ENCODE measurements at regions not wholly inside any gene's neighbourhood (a gene's known extent, or its start where the extent isn't known, plus 50 kb on each side); places are given as distances from the start of the nearest gene placed in this dataset.

- no peak for TF ChIP-seq CTCF (IDR thresholded peaks at IDR 0.05; ENCODE audit: low read depth, low read length)
- no peaks in the 10 kb centered on the region for H3K27me3 ChIP-seq
- H3K36me3 ChIP-seq, result no peaks in the 10 kb centered on the region
- H3K4me3 ChIP-seq (ENCODE audit: low read depth, low read length), result no peak overlapping the region
- H3K4me1 ChIP-seq, result no peaks in the 10 kb centered on the region
- no peak for DNase-seq
- H3K9me3 ChIP-seq, result no peaks in the 10 kb centered on the region
Measured at GRCh38 chr7:153476166-153476565, 576.0 kb upstream of the DPP6 start.

GRCh38 chr7:153496257-153496656 lies 555.9 kb upstream of the DPP6 start:
- Histone ChIP-seq H3K4me1 (no peaks in the 10 kb centered on the region), H3K36me3 (no peaks in the 10 kb centered on the region), H3K9me3 (no peaks in the 10 kb centered on the region), H3K27me3 (no peaks in the 10 kb centered on the region), H3K4me3 (ENCODE audit: low read depth, low read length) (no peak overlapping the region)
- no peak for DNase-seq
- TF ChIP-seq CTCF (IDR thresholded peaks at IDR 0.05; ENCODE audit: low read depth, low read length), result no peak

GRCh38 chr7:153503093-153503492 lies 549.1 kb upstream of the DPP6 start:
- no peaks in the 10 kb centered on the region for H3K4me1 ChIP-seq
- no peak overlapping the region for H3K4me3 ChIP-seq (ENCODE audit: low read depth, low read length)
- no peak for DNase-seq
- H3K9me3 ChIP-seq, result no peaks in the 10 kb centered on the region
- TF ChIP-seq CTCF (IDR thresholded peaks at IDR 0.05; ENCODE audit: low read depth, low read length), result no peak
- H3K27me3 ChIP-seq, result no peaks in the 10 kb centered on the region
- H3K36me3 ChIP-seq, result no peaks in the 10 kb centered on the region

GRCh38 chr7:153504288-153505075 lies 547.7 kb upstream of the DPP6 start:
- Histone ChIP-seq H3K4me1 (no peaks in the 10 kb centered on the region), H3K27me3 (no peaks in the 10 kb centered on the region), H3K9me3 (no peaks in the 10 kb centered on the region), H3K36me3 (no peaks in the 10 kb centered on the region), H3K4me3 (ENCODE audit: low read depth, low read length) (no peak overlapping the region)
- TF ChIP-seq CTCF (IDR thresholded peaks at IDR 0.05; ENCODE audit: low read depth, low read length), result no peak
- no peak for DNase-seq

GRCh38 chr7:153507885-153508284 lies 544.3 kb upstream of the DPP6 start:
- no peaks in the 10 kb centered on the region for H3K9me3 ChIP-seq
- H3K36me3 ChIP-seq, result no peaks in the 10 kb centered on the region
- no peak for DNase-seq
- H3K4me3 ChIP-seq (ENCODE audit: low read depth, low read length), result no peak overlapping the region
- H3K4me1 ChIP-seq, result no peaks in the 10 kb centered on the region
- no peak for TF ChIP-seq CTCF (IDR thresholded peaks at IDR 0.05; ENCODE audit: low read depth, low read length)
- no peaks in the 10 kb centered on the region for H3K27me3 ChIP-seq

- no peaks in the 10 kb centered on the region for H3K36me3 ChIP-seq
- no peaks in the 10 kb centered on the region for H3K4me1 ChIP-seq
- no peaks in the 10 kb centered on the region; the same call in 1 of the 2 replicates for H3K27me3 ChIP-seq
- no peak for TF ChIP-seq CTCF (IDR thresholded peaks at IDR 0.05; ENCODE audit: low read depth, low read length)
- no peak overlapping the region for H3K4me3 ChIP-seq (ENCODE audit: low read depth, low read length)
- H3K9me3 ChIP-seq, result no peaks in the 10 kb centered on the region
- no peak for DNase-seq
Measured at GRCh38 chr7:153509768-153510167, 542.4 kb upstream of the DPP6 start.
